IMR-90 (cell line): ENCODE measurements at regions not wholly inside any gene's neighbourhood (a gene's known extent, or its start where the extent isn't known, plus 50 kb on each side); places are given as distances from the start of the nearest gene placed in this dataset.

ENCODE experiments used
- ATAC-seq: fragments of 200-7000 bp; cut with Tn5 transposase; 2 replicates; pipeline ENCODE4 v1.9.1; 2020; ENCODE audit warnings: low read depth, mild to moderate bottlenecking, moderate library complexity
- BruUV-seq: library from RNA; stranded (reverse); fragments of 400-500 nt; replicated peaks from 2 replicates; lab custom pipeline; 2021; lab: Mats Ljungman, UMichigan
- CTCF ChIA-PET: fragments of 300-600 bp; formaldehyde crosslinking; extraction: SDS; loops from one replicate; lab custom pipeline; 2021; ENCODE audit warnings: antibody characterized with exemption; lab: Yijun Ruan, JAX
- POLR2A ChIA-PET: fragments of 300-600 bp; sonication (Branson Sonifier 250); formaldehyde crosslinking; loops from one replicate; lab custom pipeline; 2022; ENCODE audit warnings: antibody characterized with exemption; ENCODE audit not compliant: unreplicated experiment; lab: Charles Lee
- DNase-seq: peaks from one replicate; pipeline ENCODE4 v3.0.0; 2013
- H2AFZ ChIP-seq: replicated peaks from 2 replicates; pipeline ENCODE3; 2013; ENCODE audit warnings: low read length, mild to moderate bottlenecking; ENCODE audit not compliant: poor library complexity
- H2AK5ac ChIP-seq: 2 replicates; pipeline ENCODE4 v1.6.1; 2013; ENCODE audit warnings: low read depth, low read length, inconsistent platforms
- H2AK9ac ChIP-seq: replicated peaks from 2 replicates; pipeline ENCODE3; 2013; ENCODE audit warnings: mild to moderate bottlenecking, low read depth, low read length, moderate library complexity; ENCODE audit not compliant: poor library complexity
- H2BK120ac ChIP-seq: 2 replicates; pipeline ENCODE4 v1.6.1; 2013; ENCODE audit warnings: low read depth, low read length, inconsistent platforms
- H2BK15ac ChIP-seq: 3 replicates; pipeline ENCODE4 v1.6.1; 2013; ENCODE audit warnings: low read depth, low read length, inconsistent platforms
- H2BK20ac ChIP-seq: 2 replicates; pipeline ENCODE4 v1.6.1; 2013; ENCODE audit warnings: low read depth, mild to moderate bottlenecking, inconsistent platforms, low read length, moderate library complexity
- H2BK5ac ChIP-seq: 2 replicates; pipeline ENCODE4 v1.6.1; 2013; ENCODE audit warnings: mild to moderate bottlenecking, low read depth, low read length, inconsistent platforms; ENCODE audit not compliant: poor library complexity, severe bottlenecking
- H3K14ac ChIP-seq: replicated peaks from 2 replicates; pipeline ENCODE4 v1.6.1; 2013; ENCODE audit warnings: low read depth, low read length, inconsistent platforms
- H3K18ac ChIP-seq: 2 replicates; pipeline ENCODE4 v1.6.1; 2013; ENCODE audit warnings: low read depth, low read length, control low read depth
- H3K23ac ChIP-seq: 2 replicates; pipeline ENCODE4 v1.6.1; 2013; ENCODE audit warnings: low read depth, low read length, inconsistent platforms
- H3K27ac ChIP-seq: 2 replicates; pipeline ENCODE4 v1.5.1; 2013; ENCODE audit warnings: mild to moderate bottlenecking, control low read depth, low read length; ENCODE audit not compliant: insufficient read depth
- H3K27me3 ChIP-seq: 2 replicates; pipeline ENCODE4 v1.6.1; 2013; ENCODE audit warnings: low read length; ENCODE audit not compliant: control insufficient read depth, insufficient read depth
- H3K36me3 ChIP-seq: 2 replicates; pipeline ENCODE4 v1.6.1; 2013; ENCODE audit warnings: low read length, mixed read lengths; ENCODE audit not compliant: control insufficient read depth, insufficient read depth
- H3K4ac ChIP-seq: 2 replicates; pipeline ENCODE4 v1.6.1; 2013; ENCODE audit warnings: low read depth, low read length, inconsistent platforms
- H3K4me1 ChIP-seq: 2 replicates; pipeline ENCODE4 v1.6.1; 2013; ENCODE audit warnings: low read length, mixed read lengths; ENCODE audit not compliant: control insufficient read depth, insufficient read depth
- H3K4me2 ChIP-seq: 2 replicates; pipeline ENCODE4 v1.6.1; 2013; ENCODE audit warnings: low read depth, mild to moderate bottlenecking, control low read depth, low read length, moderate library complexity
- H3K4me3 ChIP-seq: 2 replicates; pipeline ENCODE4 v1.5.1; 2013; ENCODE audit warnings: low read depth, mild to moderate bottlenecking, control low read depth, low read length, moderate library complexity; ENCODE audit not compliant: insufficient read depth
- H3K56ac ChIP-seq: 2 replicates; pipeline ENCODE4 v1.6.1; 2013; ENCODE audit warnings: low read length, inconsistent platforms; ENCODE audit not compliant: insufficient read depth; ENCODE audit errors: extremely low read depth
- H3K79me1 ChIP-seq, 2 experiments: 2 replicates each; pipeline ENCODE4 v1.6.1; 2013; ENCODE audit warnings: low read length in 2 of 2, inconsistent platforms in 1 of 2, low read depth in 1 of 2
- H3K9ac ChIP-seq: 2 replicates; pipeline ENCODE4 v1.6.1; 2013; ENCODE audit warnings: low read depth, low read length, control low read depth
- H3K9me1 ChIP-seq: 2 replicates; pipeline ENCODE4 v1.6.1; 2013; ENCODE audit warnings: low read length, inconsistent platforms; ENCODE audit not compliant: insufficient read depth
- H3K9me3 ChIP-seq: 2 replicates; pipeline ENCODE4 v1.6.1; 2013; ENCODE audit warnings: low read length; ENCODE audit not compliant: control insufficient read depth, insufficient read depth
- H4K20me1 ChIP-seq: 2 replicates; pipeline ENCODE4 v1.6.1; 2013; ENCODE audit warnings: low read length, inconsistent platforms; ENCODE audit not compliant: insufficient read depth
- H4K5ac ChIP-seq: 2 replicates; pipeline ENCODE4 v1.6.1; 2013; ENCODE audit warnings: mild to moderate bottlenecking, low read depth, low read length, control low read depth
- H4K8ac ChIP-seq, 2 experiments: 2 replicates each; pipeline ENCODE4 v1.6.1; 2013; ENCODE audit warnings: low read depth in 2 of 2, low read length in 2 of 2, control low read depth in 1 of 2, inconsistent platforms in 1 of 2
- H4K91ac ChIP-seq: 2 replicates; pipeline ENCODE4 v1.6.1; 2013; ENCODE audit warnings: low read depth, low read length, inconsistent platforms; ENCODE audit not compliant: insufficient read depth
- CHD1 ChIP-seq: IDR thresholded peaks from 2 replicates; pipeline ENCODE4 v1.6.1; 2012; ENCODE audit warnings: low read depth, low read length, improper control_type of control experiment
- MAFK ChIP-seq: IDR thresholded peaks from 2 replicates; pipeline ENCODE4 v1.6.1; 2012; ENCODE audit warnings: low read depth, low read length, improper control_type of control experiment
- NFE2L2 ChIP-seq: fragments of 150-350 bp; IDR thresholded peaks from 2 replicates; pipeline ENCODE4 v1.6.1; 2016; ENCODE audit warnings: low read depth, mild to moderate bottlenecking, low read length
- POLR2A ChIP-seq: IDR thresholded peaks from 2 replicates; pipeline ENCODE4 v1.6.1; 2012; ENCODE audit warnings: mild to moderate bottlenecking, low read depth, low read length
- RCOR1 ChIP-seq: IDR thresholded peaks from 2 replicates; pipeline ENCODE4 v1.6.1; 2012; ENCODE audit warnings: mild to moderate bottlenecking, low read length, improper control_type of control experiment; ENCODE audit not compliant: insufficient replicate concordance
- RFX5 ChIP-seq: IDR thresholded peaks from 2 replicates; pipeline ENCODE4 v1.8.0; 2012; ENCODE audit warnings: low read depth, mild to moderate bottlenecking, low read length, moderate library complexity
- SMC3 ChIP-seq: fragments of 150-350 bp; IDR thresholded peaks from 2 replicates; pipeline ENCODE4 v1.6.1; 2016; ENCODE audit warnings: low read depth, mild to moderate bottlenecking, antibody characterized with exemption, low read length, moderate library complexity
- WGBS, 2 experiments: methylation state at CpG; one replicate each; pipeline versions ENCODE4 v1.1.5 to v1.1.7; 2013; ENCODE audit warnings: missing lambda C conversion rate in 2 of 2; ENCODE audit not compliant: insufficient read length in 1 of 2; ENCODE audit errors: extremely low coverage in 2 of 2; 5-methylcytosine and 5-hydroxymethylcytosine counted together
- dilution Hi-C: fragments of 300-500 bp; cut with HindIII; formaldehyde crosslinking; loops from one replicate; pipeline ENCODE4 v1.14.3; 2018; ENCODE audit warnings: low sequenced_read_pairs; ENCODE audit not compliant: unreplicated experiment
- in situ Hi-C: fragments of 300-500 bp; cut with MboI; formaldehyde crosslinking; loops from 3 replicates; pipeline ENCODE4 v1.14.3; 2019; ENCODE audit warnings: low sequenced_read_pairs, inconsistent platforms, mixed read lengths
- intact Hi-C: fragments of 100-400 bp; cut with micrococcal nuclease; formaldehyde crosslinking; loops from 2 replicates; pipeline ENCODE4 v1.10.0; 2022
- TF ChIP-seq, protein P1 (sequence below): fragments of 150-350 bp; IDR thresholded peaks from 2 replicates; pipeline ENCODE4 v1.6.1; 2017; ENCODE audit warnings: mild to moderate bottlenecking, antibody characterized with exemption, low read length, low read depth
- TF ChIP-seq, protein P2 (sequence below): conservative IDR thresholded peaks from 2 replicates; pipeline ENCODE4 v1.5.1; 2012; ENCODE audit warnings: mild to moderate bottlenecking, low read depth, low read length, improper control_type of control experiment
- TF ChIP-seq, protein P3 (sequence below): fragments of 150-350 bp; IDR thresholded peaks from 2 replicates; pipeline ENCODE4 v1.6.1; 2016; ENCODE audit warnings: low read depth, mild to moderate bottlenecking, low read length, moderate library complexity, borderline replicate concordance

DNA sequence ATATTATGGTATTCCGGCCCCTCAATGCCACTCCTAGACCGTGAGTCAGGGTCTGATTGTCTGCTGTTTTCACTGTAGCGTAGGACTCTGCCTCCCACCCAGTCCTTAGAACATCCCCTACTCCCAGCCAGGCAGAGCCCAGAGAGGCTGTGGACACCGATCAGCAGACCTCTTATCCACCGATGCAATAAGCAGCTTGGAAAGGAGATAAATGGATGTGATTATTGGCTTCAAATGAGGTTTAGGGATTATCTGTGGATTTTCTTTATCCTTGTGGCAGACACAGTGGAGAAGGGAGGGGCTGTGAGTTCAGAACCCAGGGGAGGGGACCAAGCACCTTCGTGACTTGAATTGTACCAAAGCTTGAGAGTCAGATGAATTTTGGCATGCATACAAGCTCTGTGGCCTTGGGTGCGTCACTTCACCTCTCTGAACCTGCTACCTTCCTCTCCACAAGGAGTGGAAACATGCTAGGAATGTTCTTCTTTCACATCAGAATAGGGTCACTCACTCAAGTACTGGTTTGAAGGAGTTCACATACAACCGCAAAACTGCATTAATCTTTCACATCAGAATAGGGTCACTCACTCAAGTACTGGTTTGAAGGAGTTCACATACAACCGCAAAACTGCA is 83.1 kb upstream of the CPLX2 start:
- ATAC-seq (no peak), DNase-seq (no peak)
- Histone ChIP-seq H2AFZ (no peak overlapping the region), H3K18ac (no peak overlapping the region), H3K9me1 (no peaks in the 10 kb centered on the region), H3K23ac (no peak overlapping the region), H3K9ac (no peak overlapping the region), H3K14ac (no peak overlapping the region), H3K4me3 (no peak overlapping the region), H3K79me1 (no peaks in the 10 kb centered on the region), H3K4me2 (no peak overlapping the region), H2BK5ac (no peak overlapping the region), H2BK20ac (no peak overlapping the region), H3K4me1 (no peaks in the 10 kb centered on the region), H3K56ac (no peak overlapping the region), H3K36me3 (no peaks in the 10 kb centered on the region), H4K91ac (no peak overlapping the region), H4K20me1 (no peaks in the 10 kb centered on the region), H4K8ac (no peak overlapping the region), H2AK5ac (no peak overlapping the region), H3K27me3 (no peaks in the 10 kb centered on the region), H2BK15ac (no peak overlapping the region), H3K9me3 (no peaks in the 10 kb centered on the region), H2BK120ac (no peak overlapping the region), H3K4ac (no peak overlapping the region), H3K27ac (no peak overlapping the region), H2AK9ac (no peak overlapping the region), H4K5ac (no peak overlapping the region)
- TF ChIP-seq POLR2A (no peak), CHD1 (no peak), SMC3 (no peak), RFX5 (no peak), NFE2L2 (no peak), RCOR1 (no peak), MAFK (no peak)
- TF ChIP-seq, protein P1, sequence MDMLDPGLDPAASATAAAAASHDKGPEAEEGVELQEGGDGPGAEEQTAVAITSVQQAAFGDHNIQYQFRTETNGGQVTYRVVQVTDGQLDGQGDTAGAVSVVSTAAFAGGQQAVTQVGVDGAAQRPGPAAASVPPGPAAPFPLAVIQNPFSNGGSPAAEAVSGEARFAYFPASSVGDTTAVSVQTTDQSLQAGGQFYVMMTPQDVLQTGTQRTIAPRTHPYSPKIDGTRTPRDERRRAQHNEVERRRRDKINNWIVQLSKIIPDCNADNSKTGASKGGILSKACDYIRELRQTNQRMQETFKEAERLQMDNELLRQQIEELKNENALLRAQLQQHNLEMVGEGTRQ: no peak
- TF ChIP-seq, protein P2, sequence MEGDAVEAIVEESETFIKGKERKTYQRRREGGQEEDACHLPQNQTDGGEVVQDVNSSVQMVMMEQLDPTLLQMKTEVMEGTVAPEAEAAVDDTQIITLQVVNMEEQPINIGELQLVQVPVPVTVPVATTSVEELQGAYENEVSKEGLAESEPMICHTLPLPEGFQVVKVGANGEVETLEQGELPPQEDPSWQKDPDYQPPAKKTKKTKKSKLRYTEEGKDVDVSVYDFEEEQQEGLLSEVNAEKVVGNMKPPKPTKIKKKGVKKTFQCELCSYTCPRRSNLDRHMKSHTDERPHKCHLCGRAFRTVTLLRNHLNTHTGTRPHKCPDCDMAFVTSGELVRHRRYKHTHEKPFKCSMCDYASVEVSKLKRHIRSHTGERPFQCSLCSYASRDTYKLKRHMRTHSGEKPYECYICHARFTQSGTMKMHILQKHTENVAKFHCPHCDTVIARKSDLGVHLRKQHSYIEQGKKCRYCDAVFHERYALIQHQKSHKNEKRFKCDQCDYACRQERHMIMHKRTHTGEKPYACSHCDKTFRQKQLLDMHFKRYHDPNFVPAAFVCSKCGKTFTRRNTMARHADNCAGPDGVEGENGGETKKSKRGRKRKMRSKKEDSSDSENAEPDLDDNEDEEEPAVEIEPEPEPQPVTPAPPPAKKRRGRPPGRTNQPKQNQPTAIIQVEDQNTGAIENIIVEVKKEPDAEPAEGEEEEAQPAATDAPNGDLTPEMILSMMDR: no peak
- TF ChIP-seq, protein P3, sequence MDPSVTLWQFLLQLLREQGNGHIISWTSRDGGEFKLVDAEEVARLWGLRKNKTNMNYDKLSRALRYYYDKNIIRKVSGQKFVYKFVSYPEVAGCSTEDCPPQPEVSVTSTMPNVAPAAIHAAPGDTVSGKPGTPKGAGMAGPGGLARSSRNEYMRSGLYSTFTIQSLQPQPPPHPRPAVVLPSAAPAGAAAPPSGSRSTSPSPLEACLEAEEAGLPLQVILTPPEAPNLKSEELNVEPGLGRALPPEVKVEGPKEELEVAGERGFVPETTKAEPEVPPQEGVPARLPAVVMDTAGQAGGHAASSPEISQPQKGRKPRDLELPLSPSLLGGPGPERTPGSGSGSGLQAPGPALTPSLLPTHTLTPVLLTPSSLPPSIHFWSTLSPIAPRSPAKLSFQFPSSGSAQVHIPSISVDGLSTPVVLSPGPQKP: no peak
- dilution Hi-C loops: no loop called here
- in situ Hi-C loops: no loop called here
- BruUV-seq: no TSS peak
- ChIA-PET CTCF (interaction anchor here (0.5 kb wide), 1 partner anchor 12 kb away, joined by 3 read pairs; no protein-coding TSS in a partner anchor), POLR2A (no interaction called here)
- no CpG with 5 or more reads among the region's 9 CpGs for WGBS, 2 experiments
- intact Hi-C loops: no loop called here
